ENCODE measurements at regions not wholly inside any gene's neighbourhood (a gene's known extent, or its start where the extent isn't known, plus 50 kb on each side); places are given as distances from the start of the nearest gene placed in this dataset.

- Histone ChIP-seq H3K4me3 (no peak overlapping the region), H3K36me3 (no peaks in the 10 kb centered on the region), H3K27ac (no peak overlapping the region), H3K9me3 (no peaks in the 10 kb centered on the region), H3K4me1 (ENCODE audit: control insufficient read depth in 1 of 2, low read depth in 2 of 2) (no peaks in the 10 kb centered on the region), H3K27me3 (replicated peaks; ENCODE audit: insufficient read depth) (no peaks in the 10 kb centered on the region)
- no peak for ATAC-seq (ENCODE audit: insufficient number of reproducible peaks, low FRiP score, low read depth)
- no peak for DNase-seq (ENCODE audit: low spot score)
- TF ChIP-seq, protein P1, sequence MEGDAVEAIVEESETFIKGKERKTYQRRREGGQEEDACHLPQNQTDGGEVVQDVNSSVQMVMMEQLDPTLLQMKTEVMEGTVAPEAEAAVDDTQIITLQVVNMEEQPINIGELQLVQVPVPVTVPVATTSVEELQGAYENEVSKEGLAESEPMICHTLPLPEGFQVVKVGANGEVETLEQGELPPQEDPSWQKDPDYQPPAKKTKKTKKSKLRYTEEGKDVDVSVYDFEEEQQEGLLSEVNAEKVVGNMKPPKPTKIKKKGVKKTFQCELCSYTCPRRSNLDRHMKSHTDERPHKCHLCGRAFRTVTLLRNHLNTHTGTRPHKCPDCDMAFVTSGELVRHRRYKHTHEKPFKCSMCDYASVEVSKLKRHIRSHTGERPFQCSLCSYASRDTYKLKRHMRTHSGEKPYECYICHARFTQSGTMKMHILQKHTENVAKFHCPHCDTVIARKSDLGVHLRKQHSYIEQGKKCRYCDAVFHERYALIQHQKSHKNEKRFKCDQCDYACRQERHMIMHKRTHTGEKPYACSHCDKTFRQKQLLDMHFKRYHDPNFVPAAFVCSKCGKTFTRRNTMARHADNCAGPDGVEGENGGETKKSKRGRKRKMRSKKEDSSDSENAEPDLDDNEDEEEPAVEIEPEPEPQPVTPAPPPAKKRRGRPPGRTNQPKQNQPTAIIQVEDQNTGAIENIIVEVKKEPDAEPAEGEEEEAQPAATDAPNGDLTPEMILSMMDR (IDR thresholded peaks at IDR 0.05), result no peak
Observed at GRCh38 chr12:89217472-89217871, 134.8 kb downstream of the DUSP6 start.

GRCh38 chr12:89216211-89216952 lies 135.9 kb downstream of the DUSP6 start:
- H3K4me1 ChIP-seq (ENCODE audit: control insufficient read depth in 1 of 2, low read depth in 2 of 2), result peaks cover 3 to 5% of the 10 kb centered on the region in 2 donors
- no peaks in the 10 kb centered on the region for H3K9me3 ChIP-seq
- DNase-seq (ENCODE audit: low spot score), result no peak
- no peaks in the 10 kb centered on the region for H3K36me3 ChIP-seq
- no peak overlapping the region for H3K27ac ChIP-seq
- TF ChIP-seq, protein P1 (IDR thresholded peaks at IDR 0.05), result no peak
- no peak for ATAC-seq (ENCODE audit: insufficient number of reproducible peaks, low FRiP score, low read depth)
- no peaks in the 10 kb centered on the region for H3K27me3 ChIP-seq (replicated peaks; ENCODE audit: insufficient read depth)
- no peak overlapping the region for H3K4me3 ChIP-seq

- Histone ChIP-seq H3K27ac (no peak overlapping the region), H3K4me3 (no peak overlapping the region), H3K4me1 (ENCODE audit: control insufficient read depth in 1 of 2, low read depth in 2 of 2) (peaks cover 4 to 8% of the 10 kb centered on the region in 2 donors), H3K27me3 (replicated peaks; ENCODE audit: insufficient read depth) (no peaks in the 10 kb centered on the region), H3K36me3 (no peaks in the 10 kb centered on the region), H3K9me3 (no peaks in the 10 kb centered on the region)
- ATAC-seq (ENCODE audit: insufficient number of reproducible peaks, low FRiP score, low read depth), result no peak
- TF ChIP-seq, protein P1 (IDR thresholded peaks at IDR 0.05), result no peak
- no peak for DNase-seq (ENCODE audit: low spot score)
Observed at GRCh38 chr12:89215196-89215595, 137.1 kb downstream of the DUSP6 start.

DNA sequence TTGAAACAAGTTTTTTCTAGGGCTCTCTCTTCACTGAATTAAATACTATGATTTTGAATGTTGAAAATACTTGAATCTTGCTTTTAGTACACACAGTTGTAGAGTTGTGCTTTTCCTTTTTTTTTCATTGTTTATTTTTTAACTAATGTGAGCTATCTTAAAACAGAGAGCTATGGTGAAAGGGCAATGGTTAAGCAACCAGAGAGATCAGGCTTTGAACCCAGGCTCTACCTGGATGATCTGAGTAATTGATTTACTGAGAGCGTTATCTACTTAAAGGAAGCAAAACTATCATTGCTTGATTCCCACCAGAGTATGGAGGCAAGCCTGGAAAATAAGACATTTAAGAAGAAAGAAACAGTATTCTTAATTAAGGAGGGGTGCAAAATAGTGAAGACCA lies 138.6 kb downstream of the DUSP6 start:
- Histone ChIP-seq H3K9me3 (no peaks in the 10 kb centered on the region), H3K27ac (no peak overlapping the region), H3K27me3 (replicated peaks; ENCODE audit: insufficient read depth) (no peaks in the 10 kb centered on the region), H3K4me3 (no peak overlapping the region), H3K4me1 (ENCODE audit: control insufficient read depth in 1 of 2, low read depth in 2 of 2) (peaks cover 4 to 8% of the 10 kb centered on the region in 2 donors), H3K36me3 (no peaks in the 10 kb centered on the region)
- no peak for DNase-seq (ENCODE audit: low spot score)
- no peak for ATAC-seq (ENCODE audit: insufficient number of reproducible peaks, low FRiP score, low read depth)
- TF ChIP-seq, protein P1 (IDR thresholded peaks at IDR 0.05), result no peak

- ATAC-seq (ENCODE audit: insufficient number of reproducible peaks, low FRiP score, low read depth) (no peak), DNase-seq (ENCODE audit: low spot score) (no peak)
- Histone ChIP-seq H3K27ac (no peak overlapping the region), H3K9me3 (no peaks in the 10 kb centered on the region), H3K36me3 (no peaks in the 10 kb centered on the region), H3K4me1 (ENCODE audit: control insufficient read depth in 1 of 2, low read depth in 2 of 2) (peaks cover 4 to 8% of the 10 kb centered on the region in 2 donors), H3K4me3 (no peak overlapping the region), H3K27me3 (replicated peaks; ENCODE audit: insufficient read depth) (no peaks in the 10 kb centered on the region)
- TF ChIP-seq, protein P1 (IDR thresholded peaks at IDR 0.05), result no peak
Observed at GRCh38 chr12:89213139-89213538, 139.2 kb downstream of the DUSP6 start.

Measured in thoracic aorta (tissue), 2 donors.